ENCODE measurements at regions not wholly inside any gene's neighbourhood (a gene's known extent, or its start where the extent isn't known, plus 50 kb on each side); places are given as distances from the start of the nearest gene placed in this dataset.
"Not testable (repeated sequence)": the region's sequence is repeated elsewhere in the genome, so short reads cannot be mapped to it uniquely, and the experiment has no call there.

DNA sequence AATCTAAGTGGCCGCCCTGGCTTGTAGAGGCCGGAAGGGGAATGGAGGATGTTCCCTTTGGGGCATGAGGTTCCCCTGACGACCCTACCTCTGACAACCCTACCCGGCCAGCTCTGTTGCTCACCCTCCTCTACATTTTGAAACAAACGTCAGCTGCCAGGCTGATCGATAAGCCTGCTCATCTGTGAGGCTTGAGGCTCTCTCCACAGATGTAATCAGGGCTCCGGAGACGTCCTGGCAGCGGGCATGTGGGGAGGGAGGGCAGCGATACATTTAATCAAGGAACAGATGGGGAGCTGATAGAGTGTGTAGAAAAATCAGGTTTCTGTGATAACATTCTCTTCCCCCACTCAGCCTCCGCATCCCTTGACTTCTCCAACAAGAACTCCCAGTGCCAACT lies 212.3 kb upstream of the SDK2 start:
- Histone ChIP-seq H3K36me3 (ENCODE audit: low read depth, low read length) (no peaks in the 10 kb centered on the region), H3F3A (ENCODE audit: low read length, unreplicated experiment) (no peaks in the 10 kb centered on the region), H3K9ac (ENCODE audit: low read length) (no peak overlapping the region), H3K4me1 (ENCODE audit: insufficient read depth, low read length) (no peaks in the 10 kb centered on the region), H3K27me3 (ENCODE audit: low read length) (0 out of 2 replicates have a peak, but pooled peaks cover 7% of the 10 kb centered on the region), H3K4me3 (ENCODE audit: low read length) (no peak overlapping the region), H3K9me3 (ENCODE audit: low read length) (no peaks in the 10 kb centered on the region), H2AFZ (ENCODE audit: low read length) (no peak overlapping the region), H4K20me1 (ENCODE audit: low read length) (no peaks in the 10 kb centered on the region), H3K27ac (ENCODE audit: low read length) (no peak overlapping the region), H3K4me2 (ENCODE audit: low read length) (no peak overlapping the region), H3K79me2 (ENCODE audit: low read length) (no peaks in the 10 kb centered on the region), H3K9me2 (replicated peaks; ENCODE audit: low read length) (no peaks in the 10 kb centered on the region)
- ATAC-seq, result no peak
- DNase-seq, result no peak
- CTCF ChIA-PET, result no interaction called here
- TF ChIP-seq EZH2 (IDR thresholded peaks at IDR 0.05; ENCODE audit: low read length, unreplicated experiment) (no peak), EZH2phosphoT487 (IDR thresholded peaks at IDR 0.05; ENCODE audit: borderline replicate concordance, low read length) (no peak)
- TF ChIP-seq, protein P1, sequence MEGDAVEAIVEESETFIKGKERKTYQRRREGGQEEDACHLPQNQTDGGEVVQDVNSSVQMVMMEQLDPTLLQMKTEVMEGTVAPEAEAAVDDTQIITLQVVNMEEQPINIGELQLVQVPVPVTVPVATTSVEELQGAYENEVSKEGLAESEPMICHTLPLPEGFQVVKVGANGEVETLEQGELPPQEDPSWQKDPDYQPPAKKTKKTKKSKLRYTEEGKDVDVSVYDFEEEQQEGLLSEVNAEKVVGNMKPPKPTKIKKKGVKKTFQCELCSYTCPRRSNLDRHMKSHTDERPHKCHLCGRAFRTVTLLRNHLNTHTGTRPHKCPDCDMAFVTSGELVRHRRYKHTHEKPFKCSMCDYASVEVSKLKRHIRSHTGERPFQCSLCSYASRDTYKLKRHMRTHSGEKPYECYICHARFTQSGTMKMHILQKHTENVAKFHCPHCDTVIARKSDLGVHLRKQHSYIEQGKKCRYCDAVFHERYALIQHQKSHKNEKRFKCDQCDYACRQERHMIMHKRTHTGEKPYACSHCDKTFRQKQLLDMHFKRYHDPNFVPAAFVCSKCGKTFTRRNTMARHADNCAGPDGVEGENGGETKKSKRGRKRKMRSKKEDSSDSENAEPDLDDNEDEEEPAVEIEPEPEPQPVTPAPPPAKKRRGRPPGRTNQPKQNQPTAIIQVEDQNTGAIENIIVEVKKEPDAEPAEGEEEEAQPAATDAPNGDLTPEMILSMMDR (conservative IDR thresholded peaks at IDR 0.05; ENCODE audit: low read depth, low read length), result no peak
- no TSS peak for BruUV-seq (replicated peaks)
- intact Hi-C loops (cut with micrococcal nuclease), result no loop called here
- POLR2A ChIA-PET (ENCODE audit: unreplicated experiment), result no interaction called here

- peaks cover 23% of the 10 kb centered on the region for H3K27me3 ChIP-seq (ENCODE audit: low read length)
- H2AFZ ChIP-seq (ENCODE audit: low read length); POLR2A ChIA-PET (ENCODE audit: unreplicated experiment); H3K4me3 ChIP-seq (ENCODE audit: low read length); H3K36me3 ChIP-seq (ENCODE audit: low read depth, low read length); H3K4me1 ChIP-seq (ENCODE audit: insufficient read depth, low read length); H3K27ac ChIP-seq (ENCODE audit: low read length); H3K79me2 ChIP-seq (ENCODE audit: low read length); DNase-seq; CTCF ChIA-PET; H3K9ac ChIP-seq (ENCODE audit: low read length); ATAC-seq; H4K20me1 ChIP-seq (ENCODE audit: low read length); H3F3A ChIP-seq (ENCODE audit: low read length, unreplicated experiment); H3K4me2 ChIP-seq (ENCODE audit: low read length); H3K9me2 ChIP-seq (replicated peaks; ENCODE audit: low read length); intact Hi-C loops (cut with micrococcal nuclease); BruUV-seq (replicated peaks); H3K9me3 ChIP-seq (ENCODE audit: low read length): not testable (repeated sequence)
Measured at GRCh38 chr17:73859439-73860008, 215.3 kb upstream of the SDK2 start.

DNA sequence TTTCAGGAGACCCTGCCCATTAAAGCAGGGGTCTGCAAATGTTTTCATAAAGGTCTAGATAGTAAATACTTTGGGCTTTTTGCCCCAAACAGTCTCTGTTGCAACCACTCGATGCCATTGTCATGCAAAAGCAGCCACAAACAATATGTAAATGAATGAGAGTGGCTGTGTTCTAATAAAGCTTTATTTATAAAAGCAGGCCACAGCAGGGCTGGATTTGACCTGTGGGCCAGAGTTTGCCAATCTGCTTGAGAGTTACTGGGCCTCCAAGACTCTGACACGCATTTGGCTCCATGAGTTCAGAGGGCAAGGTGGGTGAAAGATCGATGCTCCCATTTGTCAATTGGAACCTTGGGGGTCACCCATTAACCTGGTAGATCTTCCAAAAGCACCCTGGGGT lies 217.3 kb upstream of the SDK2 start:
- TF ChIP-seq EZH2 (IDR thresholded peaks at IDR 0.05; ENCODE audit: low read length, unreplicated experiment), result no peak
- TF ChIP-seq, protein P1 (conservative IDR thresholded peaks at IDR 0.05; ENCODE audit: low read depth, low read length), result no peak
- no peak for TF ChIP-seq EZH2phosphoT487 (IDR thresholded peaks at IDR 0.05; ENCODE audit: borderline replicate concordance, low read length)
- H4K20me1 ChIP-seq (ENCODE audit: low read length), result no peaks in the 10 kb centered on the region
- H3K9ac ChIP-seq (ENCODE audit: low read length), result no peak overlapping the region
- no peak overlapping the region for H3K4me3 ChIP-seq (ENCODE audit: low read length)
- H3K4me2 ChIP-seq (ENCODE audit: low read length), result no peak overlapping the region
- H3K4me1 ChIP-seq (ENCODE audit: insufficient read depth, low read length), result no peaks in the 10 kb centered on the region
- DNase-seq (no peak), ATAC-seq (no peak)
- BruUV-seq (replicated peaks), result no TSS peak
- H3K27ac ChIP-seq (ENCODE audit: low read length), result no peak overlapping the region
- no peaks in the 10 kb centered on the region for H3K36me3 ChIP-seq (ENCODE audit: low read depth, low read length)
- H3K9me2 ChIP-seq (replicated peaks; ENCODE audit: low read length), result no peaks in the 10 kb centered on the region
- no peaks in the 10 kb centered on the region for H3F3A ChIP-seq (ENCODE audit: low read length, unreplicated experiment)
- peaks cover 40% of the 10 kb centered on the region for H3K27me3 ChIP-seq (ENCODE audit: low read length)
- CTCF ChIA-PET, result no interaction called here
- POLR2A ChIA-PET (ENCODE audit: unreplicated experiment), result no interaction called here
- intact Hi-C loops (cut with micrococcal nuclease), result no loop called here
- no peaks in the 10 kb centered on the region for H3K9me3 ChIP-seq (ENCODE audit: low read length)
- no peaks in the 10 kb centered on the region for H3K79me2 ChIP-seq (ENCODE audit: low read length)
- no peak overlapping the region for H2AFZ ChIP-seq (ENCODE audit: low read length)

Measured in PC-3 (cell line).